Mammary epithelial cell (primary cell): ENCODE measurements at regions not wholly inside any gene's neighbourhood (a gene's known extent, or its start where the extent isn't known, plus 50 kb on each side); places are given as distances from the start of the nearest gene placed in this dataset.

Experiments
- CTCF ChIP-seq, 2 donors: IDR thresholded peaks in 1 of 2; conservative IDR thresholded peaks in 1 of 2; 2 replicates each; pipeline ENCODE4 v1.5.1; 2011 to 2012; ENCODE audit warnings: inconsistent platforms in 2 of 2, low read length in 2 of 2, mild to moderate bottlenecking in 2 of 2, control low read depth in 1 of 2, low read depth in 1 of 2; ENCODE audit not compliant: insufficient read depth in 1 of 2; ENCODE audit errors: extremely low read depth in 1 of 2
- EZH2 ChIP-seq: IDR thresholded peaks from 2 replicates; pipeline ENCODE4 v1.6.1; 2012; ENCODE audit warnings: low read length, inconsistent platforms, borderline replicate concordance

GRCh38 chr5:12358371-12359090, 454.3 kb upstream of the CTNND2 start:
- no peak for TF ChIP-seq CTCF (conservative IDR thresholded peaks at IDR 0.05 in 1 of 2, IDR thresholded peaks at IDR 0.05 in 1 of 2; ENCODE audit: extremely low read depth in 1 of 2, insufficient read depth in 1 of 2, low read depth in 1 of 2, low read length in 2 of 2)
- no peak for TF ChIP-seq EZH2
